Neuronal stem cell (in vitro differentiated cells): ENCODE measurements at regions not wholly inside any gene's neighbourhood (a gene's known extent, or its start where the extent isn't known, plus 50 kb on each side); places are given as distances from the start of the nearest gene placed in this dataset.

Experiments used
- DNase-seq: peaks from one replicate; pipeline ENCODE4 v3.0.0-alpha.2; 2013; ENCODE audit warnings: low spot score
- H2AFZ ChIP-seq: one replicate; pipeline ENCODE4 v1.6.1; 2013; ENCODE audit warnings: mild to moderate bottlenecking, low read length, inconsistent platforms
- H2AK5ac ChIP-seq: 2 replicates; pipeline ENCODE4 v1.6.1; 2013; ENCODE audit warnings: low read depth, mild to moderate bottlenecking, inconsistent platforms, low read length, moderate library complexity, mixed read lengths
- H2BK120ac ChIP-seq: 2 replicates; pipeline ENCODE4 v1.6.1; 2013; ENCODE audit warnings: low read depth, mild to moderate bottlenecking, inconsistent platforms, low read length, moderate library complexity, mixed read lengths
- H2BK12ac ChIP-seq: one replicate; pipeline ENCODE4 v1.6.1; 2013; ENCODE audit warnings: low read length, inconsistent platforms
- H2BK15ac ChIP-seq: 2 replicates; pipeline ENCODE4 v1.6.1; 2013; ENCODE audit warnings: mild to moderate bottlenecking, low read length, inconsistent platforms, mixed read lengths
- H2BK5ac ChIP-seq: one replicate; pipeline ENCODE4 v1.6.1; 2013; ENCODE audit warnings: inconsistent platforms, mild to moderate bottlenecking, low read length, moderate library complexity
- H3K14ac ChIP-seq: one replicate; pipeline ENCODE4 v1.6.1; 2013; ENCODE audit warnings: low read length, inconsistent platforms
- H3K18ac ChIP-seq: 2 replicates; pipeline ENCODE4 v1.6.1; 2013; ENCODE audit warnings: low read length, inconsistent platforms
- H3K23ac ChIP-seq: 2 replicates; pipeline ENCODE4 v1.6.1; 2013; ENCODE audit warnings: low read depth, mild to moderate bottlenecking, mixed read lengths, low read length, inconsistent platforms; ENCODE audit not compliant: poor library complexity
- H3K27ac ChIP-seq: replicated peaks from 3 replicates; pipeline ENCODE4 v1.5.1; 2013; ENCODE audit warnings: low read length, inconsistent platforms
- H3K27me3 ChIP-seq, 3 experiments: 2 replicates each; pipeline ENCODE4 v1.6.1; 2013; ENCODE audit warnings: low read length in 3 of 3, mild to moderate bottlenecking in 2 of 3, inconsistent platforms in 1 of 3, low read depth in 1 of 3, mixed read lengths in 1 of 3, moderate library complexity in 1 of 3; ENCODE audit not compliant: control insufficient read depth in 3 of 3, insufficient read depth in 3 of 3
- H3K36me3 ChIP-seq, 2 donors: replicated peaks in 1 of 2; 2 replicates each; pipeline ENCODE4 v1.6.1; 2013; ENCODE audit warnings: low read length in 2 of 2; ENCODE audit not compliant: control insufficient read depth in 2 of 2, insufficient read depth in 2 of 2
- H3K4ac ChIP-seq: 2 replicates; pipeline ENCODE4 v1.6.1; 2013; ENCODE audit warnings: inconsistent platforms, mild to moderate bottlenecking, low read length, moderate library complexity
- H3K4me1 ChIP-seq, 2 donors: 1 replicate in 1 of 2; 2 replicates in 1 of 2; pipeline ENCODE4 v1.6.1; 2013; ENCODE audit warnings: low read length in 2 of 2, low read depth in 1 of 2; ENCODE audit not compliant: control insufficient read depth in 2 of 2, insufficient read depth in 1 of 2
- H3K4me2 ChIP-seq: one replicate; pipeline ENCODE4 v1.6.1; 2013; ENCODE audit warnings: mild to moderate bottlenecking, low read length, inconsistent platforms; ENCODE audit not compliant: insufficient read depth, poor library complexity, severe bottlenecking
- H3K4me3 ChIP-seq, 2 donors: 2 replicates each; pipeline ENCODE4 v1.5.1; 2013; ENCODE audit warnings: low read length in 2 of 2, mild to moderate bottlenecking in 2 of 2, inconsistent platforms in 1 of 2, moderate library complexity in 1 of 2
- H3K79me1 ChIP-seq: one replicate; pipeline ENCODE4 v1.6.1; 2013; ENCODE audit warnings: low read depth, mild to moderate bottlenecking, inconsistent platforms, low read length, moderate library complexity
- H3K9ac ChIP-seq: one replicate; pipeline ENCODE4 v1.6.1; 2013; ENCODE audit warnings: mild to moderate bottlenecking, low read depth, low read length, inconsistent platforms; ENCODE audit not compliant: poor library complexity
- H3K9me3 ChIP-seq, 2 donors: replicated peaks in 1 of 2; 2 replicates each; pipeline versions ENCODE3 to v1.6.1; 2013; ENCODE audit warnings: low read length in 2 of 2, mild to moderate bottlenecking in 2 of 2, inconsistent platforms in 1 of 2, low read depth in 1 of 2, mixed read lengths in 1 of 2, moderate library complexity in 1 of 2; ENCODE audit not compliant: control insufficient read depth in 2 of 2, insufficient read depth in 1 of 2
- H4K8ac ChIP-seq: one replicate; pipeline ENCODE4 v1.6.1; 2013; ENCODE audit warnings: low read depth, mild to moderate bottlenecking, inconsistent platforms, low read length, moderate library complexity
- H4K91ac ChIP-seq: one replicate; pipeline ENCODE4 v1.6.1; 2013; ENCODE audit warnings: low read length, low read depth, mild to moderate bottlenecking, inconsistent platforms; ENCODE audit not compliant: poor library complexity
- whole genome bisulfite sequencing, 2 donors: extraction: QIAGEN DNeasy Blood & Tissue Kit; methylation state at CpG; one replicate each; pipeline ENCODE4 v1.1.7; 2013; ENCODE audit warnings: missing lambda C conversion rate in 2 of 2, mixed read lengths in 1 of 2; ENCODE audit not compliant: insufficient read length in 2 of 2, insufficient replicate concordance in 1 of 2; ENCODE audit errors: extremely low coverage in 2 of 2; 5-methylcytosine and 5-hydroxymethylcytosine counted together

GRCh38 chr4:23361453-23361852 is 528.4 kb downstream of the PPARGC1A start:
- Histone ChIP-seq H3K79me1 (no peaks in the 10 kb centered on the region), H3K27me3 (no peaks in the 10 kb centered on the region), H2BK120ac (no peak overlapping the region), H4K8ac (no peak overlapping the region), H3K4me3 (peak overlapping the region in 1 of 2 donors; percentile 57), H3K27ac (no peak overlapping the region), H2BK5ac (no peak overlapping the region), H2BK12ac (no peak overlapping the region), H4K91ac (no peak overlapping the region), H3K23ac (no peak overlapping the region), H2AFZ (no peak overlapping the region), H3K4ac (no peak overlapping the region), H3K9me3 (peaks cover 0 to 6% of the 10 kb centered on the region in 2 donors), H3K14ac (peak overlapping the region; percentile 99), H3K4me2 (no peak overlapping the region), H2BK15ac (no peak overlapping the region), H3K4me1 (no peaks in the 10 kb centered on the region), H3K36me3 (no peaks in the 10 kb centered on the region), H3K9ac (no peak overlapping the region), H2AK5ac (no peak overlapping the region), H3K18ac (peak overlapping the region; percentile 82)
- no peak for DNase-seq
- WGBS, 2 donors = no CpG with 5 or more reads among the region's 9 CpGs

- no peak overlapping the region for H3K4me3 ChIP-seq
- H3K23ac ChIP-seq = no peak overlapping the region
- H4K8ac ChIP-seq = peak overlapping the region; percentile 72
- H2BK120ac ChIP-seq = no peak overlapping the region
- no peak overlapping the region for H3K4me2 ChIP-seq
- H3K79me1 ChIP-seq = no peaks in the 10 kb centered on the region
- no peaks in the 10 kb centered on the region for H3K36me3 ChIP-seq
- no peaks in the 10 kb centered on the region for H3K27me3 ChIP-seq
- no peak overlapping the region for H3K18ac ChIP-seq
- no peak overlapping the region for H3K4ac ChIP-seq
- H2BK15ac ChIP-seq = no peak overlapping the region
- no CpG with 5 or more reads among the region's 1 CpG for WGBS, 2 donors
- no peak overlapping the region for H2BK5ac ChIP-seq
- H2AFZ ChIP-seq = no peak overlapping the region
- H3K4me1 ChIP-seq = no peaks in the 10 kb centered on the region
- H4K91ac ChIP-seq = no peak overlapping the region
- H2BK12ac ChIP-seq = no peak overlapping the region
- no peak overlapping the region for H2AK5ac ChIP-seq
- H3K14ac ChIP-seq = no peak overlapping the region
- no peak overlapping the region for H3K9ac ChIP-seq
- no peak for DNase-seq
- peaks cover 0 to 6% of the 10 kb centered on the region in 2 donors for H3K9me3 ChIP-seq
- H3K27ac ChIP-seq = no peak overlapping the region
These were observed 529.1 kb downstream of the PPARGC1A start for GRCh38 chr4:23360718-23361117.

- no peak overlapping the region for H4K8ac ChIP-seq
- no peak overlapping the region for H2BK120ac ChIP-seq
- no peak overlapping the region for H3K27ac ChIP-seq
- H3K4me1 ChIP-seq = no peaks in the 10 kb centered on the region
- no peak overlapping the region for H2BK12ac ChIP-seq
- no peak overlapping the region for H3K23ac ChIP-seq
- no peak overlapping the region for H3K9ac ChIP-seq
- no peaks in the 10 kb centered on the region for H3K27me3 ChIP-seq
- H3K4ac ChIP-seq = no peak overlapping the region
- no peak overlapping the region for H2AK5ac ChIP-seq
- no peaks in the 10 kb centered on the region for H3K79me1 ChIP-seq
- H3K18ac ChIP-seq = no peak overlapping the region
- peaks cover 0 to 6% of the 10 kb centered on the region in 2 donors for H3K9me3 ChIP-seq
- DNase-seq = no peak
- no peak overlapping the region for H3K4me2 ChIP-seq
- no peak overlapping the region for H2AFZ ChIP-seq
- no peak overlapping the region for H3K14ac ChIP-seq
- no peak overlapping the region for H4K91ac ChIP-seq
- H3K36me3 ChIP-seq = no peaks in the 10 kb centered on the region
- no peak overlapping the region for H3K4me3 ChIP-seq
- no peak overlapping the region for H2BK5ac ChIP-seq
- H2BK15ac ChIP-seq = no peak overlapping the region
- WGBS, 2 donors = no CpG with 5 or more reads among the region's 2 CpGs
These were observed 534.6 kb downstream of the PPARGC1A start for GRCh38 chr4:23355258-23355657.

GRCh38 chr4:23353200-23353599 is 536.6 kb downstream of the PPARGC1A start:
- H3K18ac ChIP-seq = no peak overlapping the region
- no peak overlapping the region for H2BK12ac ChIP-seq
- H3K4me2 ChIP-seq = no peak overlapping the region
- H4K8ac ChIP-seq = no peak overlapping the region
- H2BK15ac ChIP-seq = no peak overlapping the region
- H3K23ac ChIP-seq = no peak overlapping the region
- H3K9me3 ChIP-seq = peaks cover 0 to 6% of the 10 kb centered on the region in 2 donors
- no peaks in the 10 kb centered on the region for H3K79me1 ChIP-seq
- H3K4me1 ChIP-seq = no peaks in the 10 kb centered on the region
- no peak overlapping the region for H3K9ac ChIP-seq
- no peak overlapping the region for H2AFZ ChIP-seq
- no peak overlapping the region for H2BK120ac ChIP-seq
- H3K14ac ChIP-seq = no peak overlapping the region
- H4K91ac ChIP-seq = no peak overlapping the region
- no peak overlapping the region for H2AK5ac ChIP-seq
- no peak overlapping the region for H2BK5ac ChIP-seq
- H3K4ac ChIP-seq = no peak overlapping the region
- H3K4me3 ChIP-seq = no peak overlapping the region
- no peaks in the 10 kb centered on the region for H3K36me3 ChIP-seq
- DNase-seq = no peak
- no peaks in the 10 kb centered on the region for H3K27me3 ChIP-seq
- H3K27ac ChIP-seq = no peak overlapping the region
- WGBS, 2 donors = no CpG with 5 or more reads among the region's 1 CpG
